ENCODE measurements at regions not wholly inside any gene's neighbourhood (a gene's known extent, or its start where the extent isn't known, plus 50 kb on each side); places are given as distances from the start of the nearest gene placed in this dataset.

DNA sequence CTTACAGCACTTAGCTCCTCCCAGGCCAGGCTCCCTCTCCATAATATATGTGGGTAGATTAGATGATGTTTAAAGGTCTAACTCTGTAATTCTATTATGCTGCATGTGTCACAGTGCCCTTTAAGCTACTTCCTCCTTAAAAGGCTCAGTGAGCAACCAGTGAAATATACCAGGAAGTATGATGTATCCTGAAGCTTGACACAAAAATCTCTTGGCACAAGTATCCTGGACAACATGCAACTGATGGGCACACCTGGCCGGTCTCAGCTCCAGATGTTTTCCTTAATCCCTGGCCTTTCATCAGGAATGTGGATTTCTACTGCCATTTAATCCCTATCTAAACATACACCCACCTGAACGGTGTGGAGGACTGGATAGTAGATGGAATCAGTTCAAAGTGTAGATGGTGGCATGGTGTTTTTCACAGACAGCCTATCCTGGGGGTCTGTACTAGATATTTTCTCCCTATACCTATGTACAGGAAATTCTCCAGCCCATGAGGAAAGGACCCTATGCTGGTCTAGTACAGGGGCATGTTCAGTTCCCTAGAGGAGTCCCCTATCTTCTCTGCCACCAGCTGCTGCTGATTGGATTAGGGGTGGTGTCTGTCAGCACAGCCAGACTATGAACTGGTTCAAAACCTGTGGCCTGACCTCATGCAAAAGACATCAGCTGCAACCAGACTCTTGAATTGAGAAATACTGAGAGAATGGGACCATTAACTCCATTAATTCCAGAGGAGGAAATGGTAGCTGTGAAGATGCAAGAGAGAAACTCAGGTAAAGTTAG lies 59.4 kb upstream of the CITED2 start:
- DNase-seq: no peak

DNA sequence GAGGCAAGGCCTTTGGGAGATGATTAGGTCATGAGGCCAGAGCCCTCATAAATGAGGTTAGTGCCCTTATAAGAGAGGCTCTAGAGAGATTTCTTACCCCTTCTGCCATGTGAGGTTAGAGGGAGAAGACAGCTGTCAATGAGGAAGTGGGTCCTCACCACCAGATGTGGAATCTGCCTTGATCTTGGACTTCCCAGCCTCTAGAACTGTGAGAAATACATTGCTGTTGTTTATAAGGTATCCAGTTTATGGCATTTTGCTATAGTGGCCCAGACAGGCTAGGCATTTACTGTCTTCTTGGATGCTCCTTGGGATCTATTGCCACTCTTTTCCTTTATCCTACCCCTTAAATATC lies 57.1 kb upstream of the CITED2 start:
- DNase-seq: no peak
- intact Hi-C loops (cut with DNase I): no loop called here

More for the DNA sequence above, 59.4 kb upstream of the CITED2 start:
- intact Hi-C loops (cut with DNase I): no loop called here

DNA sequence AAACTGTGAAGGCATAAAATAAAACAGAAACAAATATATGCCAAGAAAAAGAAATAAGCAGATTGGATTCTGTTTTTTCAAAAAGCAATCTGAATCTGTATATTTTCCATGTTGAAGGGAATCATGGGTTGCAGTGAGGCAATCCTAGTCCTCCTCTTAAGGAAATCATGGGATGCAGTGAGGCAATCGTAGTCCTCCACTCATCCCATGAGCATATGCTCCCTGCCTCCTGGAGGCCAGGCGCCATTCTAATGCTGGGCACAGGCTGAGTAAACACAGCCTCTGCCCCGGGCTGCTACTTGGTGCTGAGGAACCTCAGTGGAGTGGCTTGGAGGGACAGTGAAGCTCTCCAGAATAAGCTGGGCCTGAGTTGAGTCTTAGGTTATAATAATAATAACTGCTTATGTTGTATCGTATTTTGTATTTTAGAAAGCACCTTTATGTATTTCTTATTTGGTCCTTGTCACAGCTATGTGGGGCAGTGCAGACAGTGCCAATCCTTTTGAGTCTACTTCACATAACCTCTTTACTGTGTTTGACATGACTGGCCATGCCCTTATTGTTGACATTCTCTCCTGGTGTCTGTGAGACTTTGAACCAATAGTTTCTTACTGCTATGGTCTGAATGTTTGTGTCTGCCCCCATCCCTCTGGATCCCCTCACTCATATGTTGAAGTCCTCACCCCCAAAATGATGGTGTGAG lies 56.6 kb upstream of the CITED2 start:
- no peak for DNase-seq
- intact Hi-C loops (cut with DNase I): no loop called here

DNA sequence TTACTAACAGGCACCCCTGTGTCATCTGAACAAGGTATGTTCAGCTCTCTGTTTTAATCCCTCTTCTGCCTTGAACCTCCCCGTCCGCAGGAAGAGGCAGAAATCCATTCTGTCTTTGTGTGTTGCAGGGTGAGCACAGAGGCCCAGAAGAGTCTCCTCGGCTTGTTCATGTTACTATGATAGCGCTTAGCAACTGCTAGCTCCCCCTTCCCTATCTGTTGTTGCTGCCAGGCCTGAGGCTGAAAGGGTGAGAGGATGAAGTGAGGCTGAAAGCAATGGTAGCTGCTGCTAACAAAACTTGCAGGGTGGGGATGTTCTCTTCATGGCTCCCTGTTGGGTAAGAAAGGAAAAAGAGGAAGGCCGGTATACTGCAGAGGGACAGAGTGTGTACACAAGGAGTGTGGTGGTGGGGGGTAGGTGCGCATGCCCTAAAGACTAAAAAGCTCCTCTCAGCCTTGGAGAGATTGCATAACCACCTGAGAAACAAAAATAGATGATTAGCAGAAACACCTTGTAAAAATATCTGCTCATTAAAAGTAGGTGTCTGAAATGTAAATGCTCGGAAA lies 55.2 kb upstream of the CITED2 start:
- no peak for DNase-seq

DNA sequence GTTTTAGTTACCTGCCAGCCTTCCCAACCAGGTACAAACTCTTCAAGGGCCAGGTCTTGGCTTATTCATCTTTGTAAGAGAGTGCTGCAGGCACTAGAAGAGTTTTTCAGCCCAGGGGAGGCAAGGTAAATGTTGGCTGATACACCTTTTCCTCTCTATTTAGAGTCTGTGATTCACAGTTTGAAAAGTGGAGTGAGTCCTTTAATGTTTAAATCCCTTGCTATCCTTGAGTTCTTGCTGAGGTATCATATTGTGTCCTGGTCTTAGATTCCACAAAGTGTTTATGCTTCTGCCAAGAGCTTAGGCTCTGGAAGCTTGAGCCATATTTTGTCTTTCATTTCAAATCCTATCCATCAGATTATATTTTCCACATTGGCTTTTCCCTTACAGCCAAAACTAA lies 52.8 kb upstream of the CITED2 start:
- DNase-seq: no peak
- intact Hi-C loops (cut with DNase I): no loop called here

More for the DNA sequence above, 55.2 kb upstream of the CITED2 start:
- intact Hi-C loops (cut with DNase I): no loop called here

DNA sequence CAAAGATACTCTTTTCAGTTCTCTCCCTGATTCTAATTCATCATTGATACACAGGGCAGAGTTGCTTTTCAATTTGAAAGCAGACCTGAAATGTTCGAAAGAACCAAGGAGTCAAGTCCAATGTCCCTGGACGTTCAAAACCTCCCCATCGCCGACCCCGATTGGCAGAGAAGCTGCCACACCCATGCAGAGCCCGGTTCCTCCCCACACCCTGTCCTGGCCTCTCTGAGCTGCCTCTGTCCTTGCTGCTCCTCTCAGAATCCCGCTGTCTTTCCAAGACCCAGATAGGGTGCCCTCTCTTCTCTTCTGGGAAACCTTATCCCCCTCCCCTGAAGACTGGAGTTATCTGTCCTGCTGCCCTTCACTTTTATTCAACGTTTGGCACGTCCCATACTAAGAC lies 52.3 kb upstream of the CITED2 start:
- no peak for DNase-seq
- intact Hi-C loops (cut with DNase I): no loop called here

DNA sequence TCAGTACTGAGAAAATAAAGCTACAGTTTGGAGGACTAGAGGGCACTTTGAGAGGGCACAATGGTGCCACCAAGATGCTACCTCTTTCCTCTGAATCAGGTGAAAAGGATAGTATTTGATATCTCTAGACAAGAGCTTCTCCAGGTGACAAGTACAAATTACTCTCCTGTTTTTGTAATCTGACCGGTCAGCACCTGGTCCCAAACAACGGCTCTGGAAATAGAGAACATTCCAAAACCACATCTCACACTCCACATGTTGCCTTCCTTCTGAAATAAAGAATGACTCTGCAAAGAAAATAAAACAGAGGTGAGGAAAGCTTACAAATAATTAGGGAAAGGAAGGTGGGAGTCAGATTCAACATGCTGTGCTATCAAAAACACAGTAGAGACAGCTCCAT lies 51.3 kb upstream of the CITED2 start:
- intact Hi-C loops (cut with DNase I): no loop called here
- no peak for DNase-seq

DNA sequence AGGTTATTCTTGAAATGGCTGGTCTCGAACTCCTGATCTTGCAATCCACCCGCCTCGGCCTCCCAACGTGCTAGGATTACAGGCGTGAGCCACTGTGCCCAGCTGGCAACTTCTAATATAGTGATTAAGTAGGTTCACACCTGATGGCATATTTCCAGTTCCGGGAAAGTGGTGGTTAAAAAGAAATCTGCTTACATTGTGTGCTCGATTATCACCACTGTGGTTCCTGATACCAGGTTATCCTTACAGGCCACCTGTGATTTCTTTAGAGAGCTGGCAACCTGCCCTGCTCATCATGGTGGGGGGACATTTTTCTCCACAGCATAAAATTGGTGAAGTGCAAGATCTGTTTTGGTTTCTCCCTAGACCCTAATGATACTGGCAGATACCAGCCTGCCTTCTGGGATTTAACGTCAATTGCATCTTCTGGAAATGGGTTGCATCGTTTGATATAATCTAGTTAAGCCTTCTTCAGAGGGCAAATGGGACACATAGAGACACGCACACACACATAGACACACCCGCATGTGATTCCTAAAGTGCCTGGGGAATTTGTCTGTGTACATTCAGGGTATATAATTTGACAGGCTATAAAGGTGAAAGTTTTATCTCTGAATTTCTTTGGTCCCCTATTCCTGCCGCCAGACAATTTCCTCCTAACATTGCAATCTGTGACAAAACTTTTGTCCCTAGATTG lies 49.7 kb upstream of the CITED2 start:
- no peak for DNase-seq
- intact Hi-C loops (cut with DNase I): no loop called here

Data from posterior cingulate gyrus (tissue), 11 donors.